ENCODE measurements at regions not wholly inside any gene's neighbourhood (a gene's known extent, or its start where the extent isn't known, plus 50 kb on each side); places are given as distances from the start of the nearest gene placed in this dataset.

- no peak for DNase-seq
- H3K9me3 Mint-ChIP-seq = peaks cover 0 to 21% (median 5%) of the 10 kb centered on the region in 7 donors
- ATAC-seq (ENCODE audit: low read depth in 2 of 2) = no peak
- Histone ChIP-seq H3K36me3 (ENCODE audit: control insufficient read depth, insufficient read depth, low read length) (no peaks in the 10 kb centered on the region), H3K27me3 (ENCODE audit: control insufficient read depth, insufficient read depth, low read length) (no peaks in the 10 kb centered on the region), H3K4me1 (ENCODE audit: control insufficient read depth, insufficient read depth, low read length, poor library complexity, severe bottlenecking) (no peaks in the 10 kb centered on the region), H3K27ac (ENCODE audit: insufficient read depth, low read length, poor library complexity, severe bottlenecking) (no peak overlapping the region), H3K4me3 (ENCODE audit: low read depth, low read length) (no peak overlapping the region), H3K9me3 (ENCODE audit: control insufficient read depth in 2 of 2, low read length in 2 of 2) (no peaks in the 10 kb centered on the region)
- H3K27me3 Mint-ChIP-seq = no peaks in the 10 kb centered on the region
- H3K4me1 Mint-ChIP-seq = no peaks in the 10 kb centered on the region
- H3K27ac Mint-ChIP-seq = no peak overlapping the region
- no peak overlapping the region for H3K4me3 Mint-ChIP-seq
- no peaks in the 10 kb centered on the region for H3K36me3 Mint-ChIP-seq
Measured at GRCh38 chr3:24947103-24947502, 452.5 kb upstream of the THRB start.

DNA sequence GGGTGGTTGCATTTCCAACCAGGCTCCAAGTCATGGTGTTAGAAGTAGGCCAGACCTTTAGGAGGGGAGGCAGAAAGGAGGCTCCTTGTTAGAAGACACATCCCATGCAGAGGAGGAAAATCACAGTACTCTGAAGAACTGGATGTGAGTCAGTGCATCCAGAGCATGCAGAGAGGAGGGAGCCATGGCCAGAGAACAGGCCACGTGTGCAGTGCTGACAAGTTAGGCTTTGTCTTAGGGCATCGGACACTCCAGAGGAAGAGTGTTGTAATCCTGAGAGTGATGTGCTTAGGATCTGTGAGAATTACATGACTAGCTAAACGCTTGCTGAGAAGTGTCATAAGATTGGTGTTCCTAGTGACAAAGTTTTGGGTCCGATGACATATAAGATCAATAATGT, 456.5 kb upstream of the THRB start:
- Histone ChIP-seq H3K27me3 (ENCODE audit: control insufficient read depth, insufficient read depth, low read length) (no peaks in the 10 kb centered on the region), H3K27ac (ENCODE audit: insufficient read depth, low read length, poor library complexity, severe bottlenecking) (no peak overlapping the region), H3K9me3 (ENCODE audit: control insufficient read depth in 2 of 2, low read length in 2 of 2) (no peaks in the 10 kb centered on the region), H3K36me3 (ENCODE audit: control insufficient read depth, insufficient read depth, low read length) (no peaks in the 10 kb centered on the region), H3K4me1 (ENCODE audit: control insufficient read depth, insufficient read depth, low read length, poor library complexity, severe bottlenecking) (no peaks in the 10 kb centered on the region), H3K4me3 (ENCODE audit: low read depth, low read length) (no peak overlapping the region)
- no peak overlapping the region for H3K4me3 Mint-ChIP-seq
- H3K36me3 Mint-ChIP-seq = no peaks in the 10 kb centered on the region
- ATAC-seq (ENCODE audit: low read depth in 2 of 2) (no peak), DNase-seq (no peak)
- H3K27me3 Mint-ChIP-seq = no peaks in the 10 kb centered on the region
- H3K9me3 Mint-ChIP-seq = peaks cover 0 to 11% (median 4%) of the 10 kb centered on the region in 7 donors
- no peak overlapping the region for H3K27ac Mint-ChIP-seq
- H3K4me1 Mint-ChIP-seq = no peaks in the 10 kb centered on the region

DNA sequence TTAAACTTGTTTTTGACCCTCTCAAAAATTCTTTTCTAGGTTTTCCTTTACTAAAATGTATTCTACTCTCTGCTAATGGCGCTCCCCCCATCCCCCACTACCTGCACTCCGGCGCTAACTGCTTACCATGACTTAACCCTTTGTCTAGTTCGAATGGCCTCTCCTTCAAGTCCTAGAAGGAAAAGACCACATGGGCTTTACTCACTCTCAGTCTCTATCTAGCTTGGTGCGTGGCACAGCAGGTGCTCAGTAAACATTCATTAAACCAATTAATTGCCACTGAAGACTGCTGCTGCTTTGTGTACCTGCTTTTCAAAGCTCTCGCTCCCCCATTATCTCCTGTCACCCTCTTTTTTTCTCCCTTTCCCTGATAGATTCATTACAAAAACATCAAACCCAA, 457.7 kb upstream of the THRB start:
- Histone ChIP-seq H3K27me3 (ENCODE audit: control insufficient read depth, insufficient read depth, low read length) (no peaks in the 10 kb centered on the region), H3K27ac (ENCODE audit: insufficient read depth, low read length, poor library complexity, severe bottlenecking) (no peak overlapping the region), H3K4me3 (ENCODE audit: low read depth, low read length) (no peak overlapping the region), H3K4me1 (ENCODE audit: control insufficient read depth, insufficient read depth, low read length, poor library complexity, severe bottlenecking) (no peaks in the 10 kb centered on the region), H3K36me3 (ENCODE audit: control insufficient read depth, insufficient read depth, low read length) (no peaks in the 10 kb centered on the region), H3K9me3 (ENCODE audit: control insufficient read depth in 2 of 2, low read length in 2 of 2) (no peaks in the 10 kb centered on the region)
- Mint-ChIP-seq H3K4me1 (no peaks in the 10 kb centered on the region), H3K36me3 (no peaks in the 10 kb centered on the region), H3K27ac (no peak overlapping the region), H3K9me3 (peaks cover 0 to 8% (median 4%) of the 10 kb centered on the region in 7 donors), H3K4me3 (no peak overlapping the region), H3K27me3 (no peaks in the 10 kb centered on the region)
- ATAC-seq (ENCODE audit: low read depth in 2 of 2) (no peak), DNase-seq (no peak)

DNA sequence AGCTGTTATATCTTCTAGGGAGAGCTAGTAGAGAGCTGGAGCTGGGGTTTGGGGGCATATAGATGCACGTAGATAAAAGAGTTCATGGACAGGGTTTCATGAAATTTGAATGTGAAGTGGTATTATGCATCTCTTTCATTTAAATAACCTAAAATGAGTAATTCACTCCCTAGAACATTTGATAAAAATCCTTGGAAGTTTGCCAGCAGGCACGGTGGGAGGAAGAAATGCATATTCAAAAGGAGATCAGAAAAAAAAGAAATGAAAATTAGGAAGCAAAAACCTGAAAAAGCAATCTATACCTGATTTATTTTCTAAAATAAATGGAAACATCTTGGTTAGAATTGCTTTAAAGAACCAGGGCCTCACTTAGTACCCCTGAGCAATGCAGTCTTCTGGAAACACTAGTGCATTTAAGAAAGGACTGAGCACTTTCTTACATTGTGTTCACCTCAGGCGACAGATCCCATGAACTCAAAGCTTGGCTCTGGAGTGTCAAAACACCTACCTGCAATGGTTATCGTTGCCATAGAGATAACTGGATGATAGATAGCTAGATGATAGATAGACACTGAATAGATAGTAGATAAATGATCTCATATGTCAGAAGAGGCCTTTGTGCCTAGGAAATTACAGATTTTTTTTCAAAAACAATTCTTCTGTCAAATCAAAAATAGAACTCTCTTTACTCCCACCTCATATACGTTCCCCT, 458.6 kb upstream of the THRB start:
- Histone ChIP-seq H3K27ac (ENCODE audit: insufficient read depth, low read length, poor library complexity, severe bottlenecking) (no peak overlapping the region), H3K4me3 (ENCODE audit: low read depth, low read length) (no peak overlapping the region), H3K4me1 (ENCODE audit: control insufficient read depth, insufficient read depth, low read length, poor library complexity, severe bottlenecking) (no peaks in the 10 kb centered on the region), H3K36me3 (ENCODE audit: control insufficient read depth, insufficient read depth, low read length) (no peaks in the 10 kb centered on the region), H3K27me3 (ENCODE audit: control insufficient read depth, insufficient read depth, low read length) (no peaks in the 10 kb centered on the region), H3K9me3 (ENCODE audit: control insufficient read depth in 2 of 2, low read length in 2 of 2) (no peaks in the 10 kb centered on the region)
- ATAC-seq (ENCODE audit: low read depth in 2 of 2) (no peak), DNase-seq (no peak)
- Mint-ChIP-seq H3K4me1 (no peaks in the 10 kb centered on the region), H3K4me3 (no peak overlapping the region), H3K27me3 (no peaks in the 10 kb centered on the region), H3K9me3 (peaks cover 0 to 6% (median 4%) of the 10 kb centered on the region in 7 donors), H3K36me3 (no peaks in the 10 kb centered on the region), H3K27ac (no peak overlapping the region)

- no peaks in the 10 kb centered on the region for H3K4me1 ChIP-seq (ENCODE audit: control insufficient read depth, insufficient read depth, low read length, poor library complexity, severe bottlenecking)
- H3K9me3 ChIP-seq (ENCODE audit: control insufficient read depth in 2 of 2, low read length in 2 of 2) = no peaks in the 10 kb centered on the region
- H3K27ac ChIP-seq (ENCODE audit: insufficient read depth, low read length, poor library complexity, severe bottlenecking) = no peak overlapping the region
- no peak overlapping the region for H3K4me3 Mint-ChIP-seq
- peaks cover 0 to 8% (median 4%) of the 10 kb centered on the region in 7 donors for H3K9me3 Mint-ChIP-seq
- ATAC-seq (ENCODE audit: low read depth in 2 of 2) (no peak), DNase-seq (no peak)
- H3K36me3 ChIP-seq (ENCODE audit: control insufficient read depth, insufficient read depth, low read length) = no peaks in the 10 kb centered on the region
- no peak overlapping the region for H3K4me3 ChIP-seq (ENCODE audit: low read depth, low read length)
- H3K4me1 Mint-ChIP-seq = no peaks in the 10 kb centered on the region
- H3K27me3 Mint-ChIP-seq = no peaks in the 10 kb centered on the region
- H3K27ac Mint-ChIP-seq = no peak overlapping the region
- H3K36me3 Mint-ChIP-seq = no peaks in the 10 kb centered on the region
- no peaks in the 10 kb centered on the region for H3K27me3 ChIP-seq (ENCODE audit: control insufficient read depth, insufficient read depth, low read length)
Measured at GRCh38 chr3:24956613-24957012, 462.0 kb upstream of the THRB start.

DNA sequence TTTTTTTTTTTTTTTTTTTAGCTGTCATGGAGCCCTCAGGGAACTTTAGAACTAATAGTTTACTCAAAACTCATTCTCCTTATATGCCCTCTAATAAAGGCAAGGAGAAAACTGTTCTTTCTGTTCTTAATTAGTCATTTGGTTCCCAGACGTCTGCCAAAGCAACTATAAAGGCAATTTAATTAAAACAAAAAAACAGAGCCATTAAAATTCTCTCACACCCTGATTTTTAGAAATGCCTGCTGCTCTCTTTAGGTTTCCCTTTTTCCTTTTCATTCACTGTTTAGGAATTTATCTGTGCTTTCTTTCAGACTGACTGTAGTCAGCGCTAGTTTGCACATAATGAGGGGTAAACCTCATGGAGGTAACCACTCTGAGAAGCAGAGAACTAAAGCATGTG, 463.6 kb upstream of the THRB start:
- Histone ChIP-seq H3K9me3 (ENCODE audit: control insufficient read depth in 2 of 2, low read length in 2 of 2) (no peaks in the 10 kb centered on the region), H3K27ac (ENCODE audit: insufficient read depth, low read length, poor library complexity, severe bottlenecking) (no peak overlapping the region), H3K27me3 (ENCODE audit: control insufficient read depth, insufficient read depth, low read length) (no peaks in the 10 kb centered on the region), H3K4me3 (ENCODE audit: low read depth, low read length) (no peak overlapping the region), H3K36me3 (ENCODE audit: control insufficient read depth, insufficient read depth, low read length) (no peaks in the 10 kb centered on the region), H3K4me1 (ENCODE audit: control insufficient read depth, insufficient read depth, low read length, poor library complexity, severe bottlenecking) (no peaks in the 10 kb centered on the region)
- Mint-ChIP-seq H3K27ac (no peak overlapping the region), H3K9me3 (peaks cover 0 to 9% (median 3%) of the 10 kb centered on the region in 7 donors), H3K4me1 (no peaks in the 10 kb centered on the region), H3K4me3 (no peak overlapping the region), H3K36me3 (no peaks in the 10 kb centered on the region), H3K27me3 (no peaks in the 10 kb centered on the region)
- DNase-seq = no peak
- no peak for ATAC-seq (ENCODE audit: low read depth in 2 of 2)

DNA sequence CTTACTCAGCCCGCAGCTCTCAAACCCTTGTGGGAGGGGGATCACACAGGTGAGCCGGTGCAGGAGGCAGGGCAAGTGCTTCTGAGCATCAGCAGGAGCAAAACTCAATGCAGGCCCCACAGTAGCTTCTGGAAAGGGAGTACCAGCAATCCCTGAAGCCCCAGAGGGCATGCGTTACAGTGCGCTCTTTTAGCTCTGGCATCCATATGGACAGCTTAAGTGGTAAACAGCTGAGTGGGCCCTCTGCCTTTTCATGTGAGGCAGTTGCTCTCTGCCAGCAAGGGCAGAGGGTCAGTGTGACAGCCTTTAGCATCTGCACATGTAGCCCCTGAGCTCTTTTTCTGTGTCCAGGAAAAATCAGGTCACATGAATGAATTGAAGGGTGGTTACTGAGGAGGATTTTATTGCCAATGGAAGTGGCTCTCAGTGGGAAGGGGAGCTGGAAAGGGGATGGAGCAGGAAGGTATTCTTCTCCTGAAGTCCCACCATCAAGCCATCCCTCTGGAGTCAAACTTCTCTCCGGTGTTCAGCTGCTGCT, 464.3 kb upstream of the THRB start:
- no peaks in the 10 kb centered on the region for H3K4me1 Mint-ChIP-seq
- no peak overlapping the region for H3K4me3 Mint-ChIP-seq
- no peaks in the 10 kb centered on the region for H3K27me3 Mint-ChIP-seq
- no peak for DNase-seq
- Histone ChIP-seq H3K4me1 (ENCODE audit: control insufficient read depth, insufficient read depth, low read length, poor library complexity, severe bottlenecking) (no peaks in the 10 kb centered on the region), H3K36me3 (ENCODE audit: control insufficient read depth, insufficient read depth, low read length) (no peaks in the 10 kb centered on the region), H3K4me3 (ENCODE audit: low read depth, low read length) (no peak overlapping the region), H3K27me3 (ENCODE audit: control insufficient read depth, insufficient read depth, low read length) (no peaks in the 10 kb centered on the region), H3K9me3 (ENCODE audit: control insufficient read depth in 2 of 2, low read length in 2 of 2) (no peaks in the 10 kb centered on the region), H3K27ac (ENCODE audit: insufficient read depth, low read length, poor library complexity, severe bottlenecking) (no peak overlapping the region)
- ATAC-seq (ENCODE audit: low read depth in 2 of 2) = no peak
- H3K36me3 Mint-ChIP-seq = no peaks in the 10 kb centered on the region
- no peak overlapping the region for H3K27ac Mint-ChIP-seq
- peaks cover 0 to 9% (median 2%) of the 10 kb centered on the region in 7 donors for H3K9me3 Mint-ChIP-seq

Measured in CD4-positive, CD25-positive, alpha-beta regulatory T cell (primary cell).